IMR-90 (cell line): ENCODE measurements at regions not wholly inside any gene's neighbourhood (a gene's known extent, or its start where the extent isn't known, plus 50 kb on each side); places are given as distances from the start of the nearest gene placed in this dataset.

Experiments
- ATAC-seq: fragments of 200-7000 bp; cut with Tn5 transposase; 2 replicates; pipeline ENCODE4 v1.9.1; 2020; ENCODE audit warnings: low read depth, mild to moderate bottlenecking, moderate library complexity
- BruUV-seq: library from RNA; stranded (reverse); fragments of 400-500 nt; replicated peaks from 2 replicates; lab custom pipeline; 2021; lab: Mats Ljungman, UMichigan
- CTCF ChIA-PET: fragments of 300-600 bp; formaldehyde crosslinking; extraction: SDS; loops from one replicate; lab custom pipeline; 2021; ENCODE audit warnings: antibody characterized with exemption; lab: Yijun Ruan, JAX
- POLR2A ChIA-PET: fragments of 300-600 bp; sonication (Branson Sonifier 250); formaldehyde crosslinking; loops from one replicate; lab custom pipeline; 2022; ENCODE audit warnings: antibody characterized with exemption; ENCODE audit not compliant: unreplicated experiment; lab: Charles Lee
- DNase-seq: peaks from one replicate; pipeline ENCODE4 v3.0.0; 2013
- H2AFZ ChIP-seq: replicated peaks from 2 replicates; pipeline ENCODE3; 2013; ENCODE audit warnings: low read length, mild to moderate bottlenecking; ENCODE audit not compliant: poor library complexity
- H2AK5ac ChIP-seq: 2 replicates; pipeline ENCODE4 v1.6.1; 2013; ENCODE audit warnings: low read depth, low read length, inconsistent platforms
- H2AK9ac ChIP-seq: replicated peaks from 2 replicates; pipeline ENCODE3; 2013; ENCODE audit warnings: mild to moderate bottlenecking, low read depth, low read length, moderate library complexity; ENCODE audit not compliant: poor library complexity
- H2BK120ac ChIP-seq: 2 replicates; pipeline ENCODE4 v1.6.1; 2013; ENCODE audit warnings: low read depth, low read length, inconsistent platforms
- H2BK15ac ChIP-seq: 3 replicates; pipeline ENCODE4 v1.6.1; 2013; ENCODE audit warnings: low read depth, low read length, inconsistent platforms
- H2BK20ac ChIP-seq: 2 replicates; pipeline ENCODE4 v1.6.1; 2013; ENCODE audit warnings: low read depth, mild to moderate bottlenecking, inconsistent platforms, low read length, moderate library complexity
- H2BK5ac ChIP-seq: 2 replicates; pipeline ENCODE4 v1.6.1; 2013; ENCODE audit warnings: mild to moderate bottlenecking, low read depth, low read length, inconsistent platforms; ENCODE audit not compliant: poor library complexity, severe bottlenecking
- H3K14ac ChIP-seq: replicated peaks from 2 replicates; pipeline ENCODE4 v1.6.1; 2013; ENCODE audit warnings: low read depth, low read length, inconsistent platforms
- H3K18ac ChIP-seq: 2 replicates; pipeline ENCODE4 v1.6.1; 2013; ENCODE audit warnings: low read depth, low read length, control low read depth
- H3K23ac ChIP-seq: 2 replicates; pipeline ENCODE4 v1.6.1; 2013; ENCODE audit warnings: low read depth, low read length, inconsistent platforms
- H3K27ac ChIP-seq: 2 replicates; pipeline ENCODE4 v1.5.1; 2013; ENCODE audit warnings: mild to moderate bottlenecking, control low read depth, low read length; ENCODE audit not compliant: insufficient read depth
- H3K27me3 ChIP-seq: 2 replicates; pipeline ENCODE4 v1.6.1; 2013; ENCODE audit warnings: low read length; ENCODE audit not compliant: control insufficient read depth, insufficient read depth
- H3K36me3 ChIP-seq: 2 replicates; pipeline ENCODE4 v1.6.1; 2013; ENCODE audit warnings: low read length, mixed read lengths; ENCODE audit not compliant: control insufficient read depth, insufficient read depth
- H3K4ac ChIP-seq: 2 replicates; pipeline ENCODE4 v1.6.1; 2013; ENCODE audit warnings: low read depth, low read length, inconsistent platforms
- H3K4me1 ChIP-seq: 2 replicates; pipeline ENCODE4 v1.6.1; 2013; ENCODE audit warnings: low read length, mixed read lengths; ENCODE audit not compliant: control insufficient read depth, insufficient read depth
- H3K4me2 ChIP-seq: 2 replicates; pipeline ENCODE4 v1.6.1; 2013; ENCODE audit warnings: low read depth, mild to moderate bottlenecking, control low read depth, low read length, moderate library complexity
- H3K4me3 ChIP-seq: 2 replicates; pipeline ENCODE4 v1.5.1; 2013; ENCODE audit warnings: low read depth, mild to moderate bottlenecking, control low read depth, low read length, moderate library complexity; ENCODE audit not compliant: insufficient read depth
- H3K56ac ChIP-seq: 2 replicates; pipeline ENCODE4 v1.6.1; 2013; ENCODE audit warnings: low read length, inconsistent platforms; ENCODE audit not compliant: insufficient read depth; ENCODE audit errors: extremely low read depth
- H3K79me1 ChIP-seq, 2 experiments: 2 replicates each; pipeline ENCODE4 v1.6.1; 2013; ENCODE audit warnings: low read length in 2 of 2, inconsistent platforms in 1 of 2, low read depth in 1 of 2
- H3K9ac ChIP-seq: 2 replicates; pipeline ENCODE4 v1.6.1; 2013; ENCODE audit warnings: low read depth, low read length, control low read depth
- H3K9me1 ChIP-seq: 2 replicates; pipeline ENCODE4 v1.6.1; 2013; ENCODE audit warnings: low read length, inconsistent platforms; ENCODE audit not compliant: insufficient read depth
- H3K9me3 ChIP-seq: 2 replicates; pipeline ENCODE4 v1.6.1; 2013; ENCODE audit warnings: low read length; ENCODE audit not compliant: control insufficient read depth, insufficient read depth
- H4K20me1 ChIP-seq: 2 replicates; pipeline ENCODE4 v1.6.1; 2013; ENCODE audit warnings: low read length, inconsistent platforms; ENCODE audit not compliant: insufficient read depth
- H4K5ac ChIP-seq: 2 replicates; pipeline ENCODE4 v1.6.1; 2013; ENCODE audit warnings: mild to moderate bottlenecking, low read depth, low read length, control low read depth
- H4K8ac ChIP-seq, 2 experiments: 2 replicates each; pipeline ENCODE4 v1.6.1; 2013; ENCODE audit warnings: low read depth in 2 of 2, low read length in 2 of 2, control low read depth in 1 of 2, inconsistent platforms in 1 of 2
- H4K91ac ChIP-seq: 2 replicates; pipeline ENCODE4 v1.6.1; 2013; ENCODE audit warnings: low read depth, low read length, inconsistent platforms; ENCODE audit not compliant: insufficient read depth
- BHLHE40 ChIP-seq: fragments of 150-350 bp; IDR thresholded peaks from 2 replicates; pipeline ENCODE4 v1.6.1; 2016; ENCODE audit warnings: mild to moderate bottlenecking, low read depth, low read length
- CEBPB ChIP-seq: IDR thresholded peaks from 2 replicates; pipeline ENCODE4 v1.6.1; 2012; ENCODE audit warnings: low read depth, low read length, improper control_type of control experiment
- CHD1 ChIP-seq: IDR thresholded peaks from 2 replicates; pipeline ENCODE4 v1.6.1; 2012; ENCODE audit warnings: low read depth, low read length, improper control_type of control experiment
- FOS ChIP-seq: fragments of 150-350 bp; IDR thresholded peaks from 2 replicates; pipeline ENCODE4 v1.6.1; 2016; ENCODE audit warnings: low read depth, low read length
- MAFK ChIP-seq: IDR thresholded peaks from 2 replicates; pipeline ENCODE4 v1.6.1; 2012; ENCODE audit warnings: low read depth, low read length, improper control_type of control experiment
- MAZ ChIP-seq: IDR thresholded peaks from 2 replicates; pipeline ENCODE4 v1.6.1; 2012; ENCODE audit warnings: low read depth, mild to moderate bottlenecking, low read length, improper control_type of control experiment, moderate library complexity, borderline replicate concordance
- NFE2L2 ChIP-seq: fragments of 150-350 bp; IDR thresholded peaks from 2 replicates; pipeline ENCODE4 v1.6.1; 2016; ENCODE audit warnings: low read depth, mild to moderate bottlenecking, low read length
- RAD21 ChIP-seq: IDR thresholded peaks from 2 replicates; pipeline ENCODE4 v1.6.1; 2012; ENCODE audit warnings: low read length, improper control_type of control experiment
- RCOR1 ChIP-seq: IDR thresholded peaks from 2 replicates; pipeline ENCODE4 v1.6.1; 2012; ENCODE audit warnings: mild to moderate bottlenecking, low read length, improper control_type of control experiment; ENCODE audit not compliant: insufficient replicate concordance
- SMC3 ChIP-seq: fragments of 150-350 bp; IDR thresholded peaks from 2 replicates; pipeline ENCODE4 v1.6.1; 2016; ENCODE audit warnings: low read depth, mild to moderate bottlenecking, antibody characterized with exemption, low read length, moderate library complexity
- WGBS, 2 experiments: methylation state at CpG; one replicate each; pipeline versions ENCODE4 v1.1.5 to v1.1.7; 2013; ENCODE audit warnings: missing lambda C conversion rate in 2 of 2; ENCODE audit not compliant: insufficient read length in 1 of 2; ENCODE audit errors: extremely low coverage in 2 of 2; 5-methylcytosine and 5-hydroxymethylcytosine counted together
- dilution Hi-C: fragments of 300-500 bp; cut with HindIII; formaldehyde crosslinking; loops from one replicate; pipeline ENCODE4 v1.14.3; 2018; ENCODE audit warnings: low sequenced_read_pairs; ENCODE audit not compliant: unreplicated experiment
- in situ Hi-C: fragments of 300-500 bp; cut with MboI; formaldehyde crosslinking; loops from 3 replicates; pipeline ENCODE4 v1.14.3; 2019; ENCODE audit warnings: low sequenced_read_pairs, inconsistent platforms, mixed read lengths
- intact Hi-C: fragments of 100-400 bp; cut with micrococcal nuclease; formaldehyde crosslinking; loops from 2 replicates; pipeline ENCODE4 v1.10.0; 2022
- TF ChIP-seq, protein P1 (sequence below): conservative IDR thresholded peaks from 2 replicates; pipeline ENCODE4 v1.5.1; 2012; ENCODE audit warnings: mild to moderate bottlenecking, low read depth, low read length, improper control_type of control experiment
- TF ChIP-seq, protein P2 (sequence below): fragments of 150-350 bp; IDR thresholded peaks from 2 replicates; pipeline ENCODE4 v1.6.1; 2016; ENCODE audit warnings: low read depth, mild to moderate bottlenecking, low read length, moderate library complexity, borderline replicate concordance
- TF ChIP-seq, protein P3 (sequence below): fragments of 150-350 bp; IDR thresholded peaks from 2 replicates; pipeline ENCODE4 v1.6.1; 2017; ENCODE audit warnings: mild to moderate bottlenecking, antibody characterized with exemption, low read length, low read depth

DNA sequence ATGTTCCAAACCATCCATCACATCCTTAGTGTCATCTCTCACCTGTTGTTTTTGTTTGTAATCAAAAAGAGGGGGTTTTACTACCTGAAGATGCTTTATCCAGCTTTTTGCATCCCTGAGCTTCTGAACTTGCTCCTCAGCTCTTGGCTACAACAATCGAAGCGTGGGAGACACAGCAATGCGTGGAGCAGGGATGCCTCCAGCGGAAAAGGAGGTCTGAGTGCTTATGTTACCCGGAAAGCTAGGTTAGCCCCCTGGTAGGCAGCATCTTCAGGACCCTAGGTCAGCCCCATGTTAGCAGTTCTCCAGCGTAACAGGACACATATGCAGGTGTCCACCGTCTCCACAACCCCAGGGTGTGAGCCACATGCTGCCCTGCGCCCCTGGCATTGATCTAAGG lies 141.5 kb downstream of the RRAGC start:
- Histone ChIP-seq H4K8ac (no peak overlapping the region), H2BK5ac (no peak overlapping the region), H2AK5ac (no peak overlapping the region), H2AK9ac (no peak overlapping the region), H3K56ac (no peak overlapping the region), H3K4me3 (no peak overlapping the region), H2BK120ac (no peak overlapping the region), H3K4ac (no peak overlapping the region), H3K79me1 (no peaks in the 10 kb centered on the region), H3K4me1 (no peaks in the 10 kb centered on the region), H4K5ac (no peak overlapping the region), H4K20me1 (no peaks in the 10 kb centered on the region), H2BK20ac (no peak overlapping the region), H3K27me3 (no peaks in the 10 kb centered on the region), H3K4me2 (no peak overlapping the region), H3K36me3 (no peaks in the 10 kb centered on the region), H3K23ac (no peak overlapping the region), H3K27ac (no peak overlapping the region), H3K9me3 (no peaks in the 10 kb centered on the region), H2AFZ (no peak overlapping the region), H3K18ac (no peak overlapping the region), H3K9me1 (no peaks in the 10 kb centered on the region), H3K14ac (no peak overlapping the region), H4K91ac (no peak overlapping the region), H3K9ac (no peak overlapping the region), H2BK15ac (no peak overlapping the region)
- BruUV-seq, result no TSS peak
- ChIA-PET CTCF (no interaction called here), POLR2A (no interaction called here)
- in situ Hi-C loops (no loop called here), dilution Hi-C loops (no loop called here), intact Hi-C loops (no loop called here)
- DNase-seq, result no peak
- 31% methylated on average over 3 of the region's 8 CpGs; no CpG with 5 or more reads in 1 of the 2 experiments for WGBS, 2 experiments
- no peak for TF ChIP-seq SMC3
- no peak for TF ChIP-seq MAFK
- TF ChIP-seq, protein P1, sequence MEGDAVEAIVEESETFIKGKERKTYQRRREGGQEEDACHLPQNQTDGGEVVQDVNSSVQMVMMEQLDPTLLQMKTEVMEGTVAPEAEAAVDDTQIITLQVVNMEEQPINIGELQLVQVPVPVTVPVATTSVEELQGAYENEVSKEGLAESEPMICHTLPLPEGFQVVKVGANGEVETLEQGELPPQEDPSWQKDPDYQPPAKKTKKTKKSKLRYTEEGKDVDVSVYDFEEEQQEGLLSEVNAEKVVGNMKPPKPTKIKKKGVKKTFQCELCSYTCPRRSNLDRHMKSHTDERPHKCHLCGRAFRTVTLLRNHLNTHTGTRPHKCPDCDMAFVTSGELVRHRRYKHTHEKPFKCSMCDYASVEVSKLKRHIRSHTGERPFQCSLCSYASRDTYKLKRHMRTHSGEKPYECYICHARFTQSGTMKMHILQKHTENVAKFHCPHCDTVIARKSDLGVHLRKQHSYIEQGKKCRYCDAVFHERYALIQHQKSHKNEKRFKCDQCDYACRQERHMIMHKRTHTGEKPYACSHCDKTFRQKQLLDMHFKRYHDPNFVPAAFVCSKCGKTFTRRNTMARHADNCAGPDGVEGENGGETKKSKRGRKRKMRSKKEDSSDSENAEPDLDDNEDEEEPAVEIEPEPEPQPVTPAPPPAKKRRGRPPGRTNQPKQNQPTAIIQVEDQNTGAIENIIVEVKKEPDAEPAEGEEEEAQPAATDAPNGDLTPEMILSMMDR, result no peak
- TF ChIP-seq, protein P2, sequence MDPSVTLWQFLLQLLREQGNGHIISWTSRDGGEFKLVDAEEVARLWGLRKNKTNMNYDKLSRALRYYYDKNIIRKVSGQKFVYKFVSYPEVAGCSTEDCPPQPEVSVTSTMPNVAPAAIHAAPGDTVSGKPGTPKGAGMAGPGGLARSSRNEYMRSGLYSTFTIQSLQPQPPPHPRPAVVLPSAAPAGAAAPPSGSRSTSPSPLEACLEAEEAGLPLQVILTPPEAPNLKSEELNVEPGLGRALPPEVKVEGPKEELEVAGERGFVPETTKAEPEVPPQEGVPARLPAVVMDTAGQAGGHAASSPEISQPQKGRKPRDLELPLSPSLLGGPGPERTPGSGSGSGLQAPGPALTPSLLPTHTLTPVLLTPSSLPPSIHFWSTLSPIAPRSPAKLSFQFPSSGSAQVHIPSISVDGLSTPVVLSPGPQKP, result no peak
- no peak for TF ChIP-seq RAD21
- TF ChIP-seq FOS, result no peak
- no peak for TF ChIP-seq CHD1
- no peak for TF ChIP-seq CEBPB
- no peak for TF ChIP-seq RCOR1
- TF ChIP-seq, protein P3, sequence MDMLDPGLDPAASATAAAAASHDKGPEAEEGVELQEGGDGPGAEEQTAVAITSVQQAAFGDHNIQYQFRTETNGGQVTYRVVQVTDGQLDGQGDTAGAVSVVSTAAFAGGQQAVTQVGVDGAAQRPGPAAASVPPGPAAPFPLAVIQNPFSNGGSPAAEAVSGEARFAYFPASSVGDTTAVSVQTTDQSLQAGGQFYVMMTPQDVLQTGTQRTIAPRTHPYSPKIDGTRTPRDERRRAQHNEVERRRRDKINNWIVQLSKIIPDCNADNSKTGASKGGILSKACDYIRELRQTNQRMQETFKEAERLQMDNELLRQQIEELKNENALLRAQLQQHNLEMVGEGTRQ, result no peak
- TF ChIP-seq MAZ, result no peak
- no peak for TF ChIP-seq BHLHE40
- TF ChIP-seq NFE2L2, result no peak
- no peak for ATAC-seq
